HG03558 (cell line): ENCODE measurements at regions not wholly inside any gene's neighbourhood (a gene's known extent, or its start where the extent isn't known, plus 50 kb on each side); places are given as distances from the start of the nearest gene placed in this dataset.
"Not testable (repeated sequence)": the region's sequence is repeated elsewhere in the genome, so short reads cannot be mapped to it uniquely, and the experiment has no call there.

ENCODE experiments used
- ATAC-seq: cut with Tn5 transposase; IDR thresholded peaks from one replicate; pipeline ENCODE4 v1.9.1; 2021; ENCODE audit warnings: moderate number of reproducible peaks; ENCODE audit not compliant: unreplicated experiment; ENCODE audit errors: extremely low read depth

DNA sequence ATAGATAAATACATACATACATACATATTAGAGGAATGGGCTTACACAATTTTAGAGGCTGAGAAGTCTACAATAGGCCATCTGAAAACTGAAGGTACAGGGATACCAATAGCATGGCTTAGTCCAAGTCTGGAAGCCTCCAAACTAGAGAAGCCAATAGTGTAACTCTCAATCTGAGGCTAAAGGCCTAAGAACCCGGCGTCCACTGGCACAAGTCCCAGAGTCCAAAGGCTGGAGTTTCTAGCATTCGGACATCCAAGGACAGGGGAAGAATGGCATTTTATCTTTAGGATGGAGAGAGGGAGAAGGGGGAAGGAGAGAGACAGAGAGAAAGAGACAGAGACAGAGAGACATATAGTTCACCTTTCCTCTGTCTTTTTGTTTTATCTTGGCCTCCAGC lies 63.7 kb upstream of the SYT4 start:
- no peak for ATAC-seq

DNA sequence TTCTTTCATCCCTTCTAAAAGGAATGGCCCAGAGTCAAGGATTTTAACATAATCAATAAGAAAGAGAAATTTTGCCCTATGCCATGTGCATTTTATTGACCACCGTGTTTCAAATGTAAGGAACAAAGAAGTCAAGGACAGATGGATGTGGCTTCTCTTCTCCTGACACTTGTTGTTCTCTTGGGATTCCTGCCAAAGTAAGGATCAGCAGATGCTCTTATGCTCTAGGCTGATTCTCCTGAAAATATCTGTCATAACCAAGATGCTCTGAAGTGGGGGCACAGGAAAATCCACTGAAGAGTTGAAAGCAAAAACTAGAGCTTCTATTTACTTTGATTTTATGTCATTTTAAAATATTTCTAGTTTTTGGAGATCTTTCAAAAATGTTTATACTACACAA lies 72.9 kb upstream of the SYT4 start:
- no peak for ATAC-seq

DNA sequence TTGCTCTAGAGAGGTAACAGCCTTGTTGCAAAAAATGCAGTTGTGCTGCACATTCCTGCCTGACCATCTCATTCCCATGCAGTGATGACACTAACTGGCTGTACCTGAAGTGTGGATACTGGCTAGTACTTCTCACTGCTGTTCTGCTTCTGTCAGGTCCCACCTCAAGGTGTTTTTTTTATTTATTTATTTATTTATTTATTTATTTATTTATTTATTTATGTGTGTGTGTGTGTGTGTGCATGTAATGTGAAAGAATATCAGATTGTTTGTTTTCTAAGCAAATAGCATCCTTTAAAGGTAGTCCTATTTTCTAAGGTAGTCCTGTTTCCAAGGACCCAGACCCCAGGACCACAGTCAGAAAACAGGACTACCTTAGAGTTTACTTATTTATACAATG lies 87.2 kb upstream of the SYT4 start:
- no peak for ATAC-seq

DNA sequence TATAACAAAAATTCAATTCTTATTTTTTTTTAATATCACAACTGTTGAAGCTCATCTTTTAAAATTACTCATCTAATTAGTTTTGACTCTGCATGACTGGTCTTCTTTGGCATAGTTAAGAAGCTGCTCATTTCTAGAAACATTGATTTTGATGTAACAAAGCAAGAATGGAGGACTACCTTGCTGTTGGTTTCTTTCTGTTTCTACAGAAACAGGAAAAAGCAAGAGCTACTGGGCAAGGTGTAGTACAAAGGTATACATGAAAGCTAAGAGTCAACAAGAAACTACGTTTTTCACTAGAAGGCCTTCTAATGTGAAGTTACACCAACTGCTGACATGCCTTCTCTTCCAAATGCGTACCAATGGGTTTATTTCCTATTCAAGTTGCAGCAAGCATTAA lies 90.6 kb upstream of the SYT4 start:
- ATAC-seq: no peak

DNA sequence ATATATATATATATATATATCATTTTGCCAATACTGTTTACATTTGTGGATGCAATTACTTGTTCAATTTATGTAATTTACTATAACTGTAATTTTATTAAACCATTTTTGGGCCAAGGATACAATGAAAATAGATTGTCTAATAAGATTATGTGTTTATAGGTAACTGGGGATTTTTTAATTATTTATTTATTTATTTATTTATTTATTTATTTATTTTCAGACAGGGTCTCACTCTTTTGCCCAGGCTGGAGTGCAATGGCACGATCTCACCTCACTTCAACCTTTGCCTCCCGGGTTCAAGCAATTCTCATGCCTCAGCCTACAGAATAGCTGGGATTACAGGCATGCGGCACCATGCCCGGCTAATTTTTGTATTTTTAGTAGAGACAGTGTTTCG lies 92.0 kb upstream of the SYT4 start:
- ATAC-seq: not testable (repeated sequence)

DNA sequence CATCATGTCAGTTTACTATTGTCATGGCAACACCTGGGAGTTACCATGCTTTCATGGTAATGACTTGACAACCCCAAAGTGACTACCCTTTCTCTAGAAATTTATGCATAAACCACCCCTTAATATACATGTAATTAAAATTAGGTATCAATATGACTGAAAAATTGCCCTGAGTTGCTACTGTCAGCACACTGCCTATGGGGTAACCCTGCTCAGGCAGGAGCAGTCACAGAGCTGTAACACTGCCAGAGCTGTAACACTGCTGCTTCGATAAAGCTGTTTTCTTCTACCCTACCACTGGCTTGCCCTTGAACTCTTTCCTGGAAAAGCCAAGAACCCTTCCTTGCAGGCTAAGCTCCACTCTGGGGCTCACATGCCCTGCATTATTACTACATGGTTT lies 95.5 kb upstream of the SYT4 start:
- ATAC-seq: no peak

DNA sequence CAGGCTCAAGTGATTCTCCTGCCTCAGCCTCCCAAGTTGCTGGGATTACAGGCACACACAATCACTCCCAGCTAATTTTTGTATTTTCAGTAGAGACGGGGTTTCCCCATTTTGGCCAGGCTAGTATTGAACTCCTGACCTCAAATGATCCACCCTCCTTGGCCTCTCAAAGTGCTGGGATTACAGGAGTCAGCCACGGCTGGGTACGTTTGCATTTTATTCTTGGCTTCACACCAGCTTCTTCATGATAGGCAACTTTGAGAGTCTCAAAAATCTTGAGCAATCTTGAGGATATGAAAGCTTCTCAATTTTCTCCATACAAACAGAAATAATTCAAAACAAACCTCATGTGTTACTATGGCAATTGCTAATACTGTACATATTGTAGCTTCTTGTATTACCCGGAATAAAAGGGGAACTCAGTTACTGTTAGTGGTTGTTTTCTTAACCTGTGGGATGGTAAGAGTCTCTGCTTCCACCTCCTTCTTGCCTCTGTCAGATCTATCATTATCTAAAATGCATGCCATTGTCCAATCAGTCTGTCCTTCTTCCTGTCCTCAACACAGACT lies 102.9 kb upstream of the SYT4 start:
- no peak for ATAC-seq

DNA sequence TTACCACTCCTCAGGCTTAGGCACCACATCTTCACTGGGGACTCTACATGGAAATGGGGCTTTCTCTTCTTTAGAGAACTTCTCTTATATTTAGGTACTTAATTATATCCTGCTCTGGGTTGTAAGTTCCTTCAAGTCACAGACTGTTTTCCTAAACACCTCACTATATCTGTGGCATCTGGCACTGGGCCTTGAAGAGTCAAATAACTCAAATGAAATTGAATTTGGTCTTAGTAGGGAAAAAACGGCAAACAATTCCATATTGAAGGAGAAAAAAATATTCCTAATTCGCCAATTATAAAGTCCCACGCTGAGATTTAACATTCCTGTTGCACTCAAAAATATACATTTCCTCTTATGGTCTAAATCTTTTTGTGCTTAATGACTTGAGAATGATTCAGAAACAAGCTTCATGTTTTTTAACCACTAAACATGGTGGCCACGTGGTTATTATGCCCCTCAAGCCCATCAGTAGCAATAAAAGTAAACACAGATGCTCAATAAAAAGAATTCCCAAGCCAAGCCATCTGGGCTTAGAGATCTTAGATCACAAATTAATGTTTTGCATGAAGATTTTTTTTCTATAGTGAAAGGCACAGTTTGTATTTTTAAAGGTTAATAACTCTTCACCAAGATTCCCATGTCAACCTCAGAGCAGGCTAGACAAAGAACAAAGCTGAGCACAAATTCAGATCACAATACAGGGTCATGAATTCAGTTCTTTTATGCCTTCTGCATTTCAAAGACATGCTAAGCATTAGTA lies 105.5 kb upstream of the SYT4 start:
- no peak for ATAC-seq

DNA sequence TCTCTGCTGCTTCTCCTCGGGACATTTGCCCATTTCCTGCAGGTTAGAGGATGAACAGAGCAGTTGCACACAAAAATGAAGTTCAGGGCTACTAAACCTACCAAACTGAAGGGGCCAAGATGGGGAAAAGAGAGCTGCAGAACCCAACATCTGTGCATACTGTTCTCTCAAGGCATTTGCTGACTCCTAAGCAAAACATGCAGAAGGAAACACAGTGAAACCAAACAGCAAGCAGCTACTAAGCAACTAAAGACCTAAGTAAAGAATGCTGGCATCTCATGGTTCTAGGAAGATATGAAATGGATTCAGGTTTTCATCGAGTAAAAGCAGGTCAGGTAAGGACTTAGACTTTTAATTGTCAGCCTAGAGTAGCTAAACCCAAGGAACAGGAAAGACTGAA lies 111.9 kb upstream of the SYT4 start:
- ATAC-seq: no peak

DNA sequence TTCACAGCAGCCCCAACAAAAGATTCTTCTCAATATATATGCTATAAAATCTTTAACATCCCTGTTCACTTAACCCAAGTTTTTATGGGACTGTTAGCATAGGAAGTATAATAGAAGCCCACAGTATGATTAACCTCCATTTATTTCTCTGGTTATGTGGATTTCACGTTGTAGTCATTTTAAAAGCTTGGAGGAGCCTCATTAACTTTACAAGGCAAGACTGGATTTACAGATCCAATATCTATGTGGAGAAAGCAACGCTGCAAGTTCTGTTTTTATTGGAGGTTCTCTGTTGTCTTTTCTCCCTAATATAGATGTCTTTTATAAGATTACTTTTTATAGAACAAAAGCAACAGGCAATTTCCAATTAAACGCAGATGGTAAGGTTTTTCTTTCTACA lies 114.9 kb upstream of the SYT4 start:
- no peak for ATAC-seq

DNA sequence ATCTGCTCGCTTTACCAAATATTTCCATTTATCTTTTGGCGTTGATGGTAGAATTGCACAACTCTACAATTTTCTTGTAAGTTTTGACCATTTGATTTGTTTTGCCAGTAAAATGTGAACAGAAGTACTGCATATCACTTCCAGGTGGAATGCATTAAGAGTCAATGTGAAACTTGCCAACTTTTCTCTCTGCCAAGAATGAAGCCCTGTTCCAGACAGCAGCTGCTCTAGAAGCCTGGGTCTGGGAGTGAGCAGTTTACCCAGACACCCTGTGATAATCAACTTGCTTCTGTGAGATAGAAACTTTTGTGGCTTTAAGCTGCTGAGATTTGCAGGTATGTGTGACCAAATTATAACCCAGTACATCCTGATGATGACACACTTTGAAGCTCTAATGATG lies 115.9 kb upstream of the SYT4 start:
- no peak for ATAC-seq

DNA sequence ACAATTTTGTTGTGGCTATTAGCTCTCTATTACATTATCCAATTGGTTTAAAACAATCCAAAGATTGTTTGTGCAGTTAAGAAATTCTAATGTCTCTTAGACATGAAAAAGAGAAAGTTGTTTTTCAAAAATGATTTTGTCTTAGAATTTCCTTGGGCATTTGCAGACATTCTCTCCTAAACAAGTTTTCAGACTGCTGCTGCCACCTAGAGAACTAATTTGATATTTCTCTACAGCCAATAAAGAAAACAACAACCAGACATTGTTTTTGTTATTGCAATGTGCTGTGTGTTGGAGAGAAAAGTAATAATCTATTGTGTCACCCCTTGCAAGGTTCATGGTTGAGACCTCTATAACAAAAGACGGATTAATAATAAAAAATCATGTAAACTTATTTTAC lies 119.0 kb upstream of the SYT4 start:
- no peak for ATAC-seq

DNA sequence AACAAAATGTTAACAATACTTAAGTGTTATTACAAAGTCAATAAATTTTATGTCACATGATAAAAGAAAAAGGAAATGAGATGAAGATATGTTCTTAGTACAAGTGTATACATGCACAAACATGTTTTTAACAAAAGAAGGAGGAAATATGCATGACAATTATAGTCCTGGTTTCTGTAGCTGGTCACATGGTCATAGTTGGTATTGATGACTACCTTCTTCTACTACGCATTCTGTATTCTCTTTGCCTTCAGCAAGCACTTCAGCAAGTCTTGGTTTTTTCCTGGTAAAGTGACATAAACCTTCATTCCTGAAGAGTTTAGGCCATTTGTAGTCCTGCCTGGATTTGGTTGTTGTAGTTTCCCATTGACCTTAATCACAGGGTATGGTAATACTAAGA lies 121.3 kb upstream of the SYT4 start:
- no peak for ATAC-seq

DNA sequence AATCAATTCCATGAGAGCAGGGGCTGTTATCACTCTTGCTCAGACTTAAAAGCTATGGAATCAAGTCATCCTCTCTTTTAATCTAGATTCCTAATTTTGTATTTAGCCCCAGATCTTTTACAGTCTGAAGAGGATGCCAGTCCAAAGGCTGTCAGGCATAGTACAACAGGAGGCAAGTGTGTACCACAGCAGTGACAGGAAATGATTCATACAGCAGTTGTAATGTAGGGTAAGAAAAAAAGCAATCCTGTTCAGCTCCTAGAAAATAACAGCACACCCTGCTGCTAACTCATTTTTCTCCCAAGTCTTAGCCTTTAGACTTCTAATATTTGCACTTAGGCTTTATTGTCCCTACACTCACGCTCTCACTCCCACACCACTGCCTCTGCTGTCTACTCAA lies 127.8 kb upstream of the SYT4 start:
- ATAC-seq: no peak

DNA sequence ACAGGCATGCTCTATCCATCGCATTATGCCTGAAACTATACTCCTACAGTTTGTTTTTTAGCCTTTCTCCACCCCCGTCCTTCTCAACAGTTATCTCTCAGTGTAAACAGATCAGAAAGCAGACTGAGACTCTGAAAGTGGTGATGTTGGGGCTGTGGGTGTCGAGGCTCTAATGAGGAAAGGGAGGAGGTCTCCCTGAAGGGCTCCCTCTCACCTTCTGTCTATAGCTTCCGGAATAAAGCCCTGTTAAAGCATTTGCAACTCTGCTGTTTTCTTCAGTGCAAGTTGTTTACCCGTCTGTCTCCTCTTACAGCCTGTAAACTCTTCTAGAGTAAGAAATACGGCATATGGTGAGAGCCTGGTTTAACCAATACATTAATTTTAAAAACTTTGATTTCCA lies 136.7 kb upstream of the SYT4 start:
- no peak for ATAC-seq

DNA sequence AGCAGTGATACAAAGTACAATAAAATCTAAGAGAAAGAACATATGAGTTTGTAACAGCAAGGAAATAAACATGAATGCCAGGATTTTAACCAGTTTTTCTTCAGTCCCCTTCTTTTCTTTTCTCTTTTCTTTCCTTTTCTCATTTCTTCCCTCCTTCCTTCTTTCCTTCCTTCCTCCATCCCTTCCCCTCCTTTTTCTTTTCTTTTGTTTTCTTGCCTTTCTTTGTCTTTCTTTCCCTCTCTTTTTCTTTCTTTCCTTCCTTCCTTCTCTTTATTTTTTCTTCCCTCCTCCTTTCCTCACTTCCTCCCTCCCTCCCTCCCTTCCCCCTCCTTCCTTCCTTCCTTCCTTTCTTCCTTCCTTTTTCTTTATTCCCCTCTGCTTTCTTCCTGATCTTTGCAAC lies 142.8 kb upstream of the SYT4 start:
- no peak for ATAC-seq

DNA sequence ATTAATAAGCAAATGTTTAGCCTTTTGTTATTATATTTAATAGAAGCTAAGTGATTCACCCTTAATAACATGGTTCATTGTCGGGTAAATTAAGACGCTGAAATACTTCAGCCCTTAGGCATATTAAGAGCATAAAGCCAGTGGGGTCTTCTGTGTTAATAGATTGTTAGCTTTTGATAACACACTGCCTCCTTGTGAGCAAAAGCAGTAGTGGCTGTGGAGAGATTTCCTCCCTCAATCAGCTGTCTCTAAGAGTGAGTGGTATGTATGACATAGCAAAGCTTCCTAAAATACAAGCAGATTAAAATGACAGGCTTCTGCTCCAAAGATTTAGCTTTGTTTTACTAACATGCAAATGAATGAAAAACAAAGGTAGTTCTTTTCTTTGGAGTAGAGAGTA lies 143.7 kb upstream of the SYT4 start:
- ATAC-seq: no peak

DNA sequence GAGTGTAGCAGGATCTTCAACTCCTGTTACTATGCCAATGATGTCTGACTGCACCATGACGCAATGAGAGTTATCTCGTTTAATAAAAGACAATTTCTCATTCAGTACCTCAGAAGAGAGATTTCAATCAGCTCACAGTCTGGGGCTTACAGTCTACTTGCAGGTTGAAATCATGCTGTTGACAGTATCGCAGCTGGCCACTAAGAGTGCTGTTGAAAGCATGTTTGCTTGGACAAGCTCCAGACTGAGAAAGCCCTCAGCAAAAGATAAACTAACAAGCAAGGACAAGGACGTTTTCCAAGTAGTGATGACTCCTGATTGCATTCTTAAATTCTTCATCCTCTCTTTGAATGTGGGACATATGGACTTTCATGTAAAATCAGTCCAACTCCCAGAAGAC lies 145.2 kb upstream of the SYT4 start:
- no peak for ATAC-seq

DNA sequence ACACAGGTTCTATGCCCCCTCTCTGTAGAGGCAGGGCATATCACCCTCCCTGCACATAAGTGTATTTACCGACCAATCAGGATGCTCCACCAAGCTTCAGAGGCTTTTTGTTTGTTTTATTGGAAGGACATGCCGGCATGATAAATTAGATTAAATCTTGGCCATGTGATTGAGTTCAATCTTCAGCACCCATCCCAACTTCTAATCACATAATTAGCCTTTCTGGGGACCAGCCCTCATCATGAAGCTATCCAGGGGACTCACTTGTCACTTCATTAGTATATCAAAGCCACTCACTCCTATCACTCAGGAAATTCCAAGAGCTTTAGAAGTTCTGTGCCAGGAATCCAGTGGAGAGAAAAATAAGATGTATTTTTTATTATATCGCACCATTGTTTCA lies 158.6 kb upstream of the SYT4 start:
- ATAC-seq: no peak

DNA sequence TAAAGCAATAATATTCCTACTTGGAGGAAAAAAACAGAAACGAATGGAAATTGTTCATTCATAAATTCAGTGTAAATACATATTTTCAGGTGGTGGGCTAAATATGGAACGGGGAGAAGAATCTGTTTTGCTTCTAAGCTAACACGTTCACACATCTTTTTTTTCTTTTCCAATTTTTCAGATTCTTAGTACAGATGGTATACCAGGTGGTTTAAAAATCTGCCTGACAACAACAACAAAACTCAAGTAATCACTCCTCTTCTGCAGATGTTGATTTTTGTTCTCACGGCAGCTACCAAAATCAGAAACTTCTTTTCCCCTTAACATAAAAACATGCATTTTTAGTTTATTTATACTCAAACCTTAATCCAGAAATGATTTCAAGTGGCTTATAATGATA lies 164.8 kb upstream of the SYT4 start:
- no peak for ATAC-seq

DNA sequence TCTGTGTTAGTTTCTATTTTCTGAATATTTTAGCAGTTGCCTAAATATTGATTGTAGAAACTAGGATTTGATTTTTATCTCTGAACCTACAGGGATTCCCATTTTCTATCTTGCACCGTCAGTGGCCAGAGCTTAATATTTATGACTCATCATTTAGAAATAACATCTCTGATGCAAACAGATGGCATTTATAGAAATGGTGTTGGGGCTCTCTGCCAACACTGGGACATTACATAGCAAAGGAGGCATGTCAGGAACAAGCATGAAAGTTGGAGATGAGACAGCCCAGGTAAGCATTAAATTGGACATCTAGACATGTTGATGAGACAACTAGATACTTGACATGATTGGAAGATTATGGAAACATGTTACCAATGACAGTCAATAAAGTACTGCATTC lies 165.3 kb upstream of the SYT4 start:
- ATAC-seq: no peak

DNA sequence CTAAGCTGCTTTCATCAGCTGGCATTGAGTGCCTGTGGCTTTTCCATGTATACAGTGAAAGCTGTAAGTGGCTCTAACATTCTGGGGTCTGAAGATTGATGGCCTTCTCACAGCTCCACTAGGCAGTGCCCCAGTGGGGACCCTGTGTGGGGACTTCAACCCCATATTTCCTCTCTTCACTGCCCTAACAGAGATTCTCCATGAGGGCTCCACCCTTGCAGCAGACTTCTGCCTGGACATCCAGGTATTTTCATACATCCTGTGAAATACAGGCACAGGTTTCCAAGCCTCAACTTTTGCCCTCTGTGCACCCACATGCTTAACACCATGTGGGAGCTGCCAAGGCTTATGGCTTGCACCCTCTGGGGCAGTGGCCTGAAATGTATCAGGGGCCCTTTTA lies 188.2 kb upstream of the SYT4 start:
- ATAC-seq: no peak
